NCI-H1417 (cell line): ENCODE measurements at regions not wholly inside any gene's neighbourhood (a gene's known extent, or its start where the extent isn't known, plus 50 kb on each side); places are given as distances from the start of the nearest gene placed in this dataset.
"Not testable (repeated sequence)": the region's sequence is repeated elsewhere in the genome, so short reads cannot be mapped to it uniquely, and the experiment has no call there.

ENCODE experiments used
- DNase-seq, 3 experiments: peaks; one replicate each; lab custom pipeline; 2025; lab: John Stamatoyannopoulos, UW

- DNase-seq = no peak
Measured at GRCh38 chr5:124963236-124963919, 216.9 kb upstream of the ZNF608 start.

- not testable (repeated sequence) for DNase-seq
Measured at GRCh38 chr5:124966741-124967140, 220.3 kb upstream of the ZNF608 start.

DNA sequence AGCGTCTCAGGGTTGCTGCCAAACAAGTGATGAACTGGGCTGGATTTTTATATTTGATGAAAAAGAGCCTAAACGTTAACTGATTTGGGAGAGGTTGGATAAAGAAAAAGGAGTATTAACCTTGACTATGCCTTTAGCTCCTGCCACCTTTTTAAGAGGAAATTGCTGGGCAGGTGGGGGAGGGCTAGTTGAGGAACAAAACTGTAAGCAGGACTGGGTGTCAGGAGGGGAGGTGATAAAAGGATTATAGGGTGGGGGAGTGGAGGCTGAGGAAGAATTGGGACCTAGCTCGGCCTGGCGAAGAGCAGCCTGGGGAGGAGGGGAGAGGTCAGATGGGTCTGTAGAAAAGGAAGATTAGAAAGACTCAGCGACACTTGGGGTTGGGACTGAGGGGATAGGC lies 223.9 kb upstream of the ZNF608 start:
- not testable (repeated sequence) for DNase-seq

DNA sequence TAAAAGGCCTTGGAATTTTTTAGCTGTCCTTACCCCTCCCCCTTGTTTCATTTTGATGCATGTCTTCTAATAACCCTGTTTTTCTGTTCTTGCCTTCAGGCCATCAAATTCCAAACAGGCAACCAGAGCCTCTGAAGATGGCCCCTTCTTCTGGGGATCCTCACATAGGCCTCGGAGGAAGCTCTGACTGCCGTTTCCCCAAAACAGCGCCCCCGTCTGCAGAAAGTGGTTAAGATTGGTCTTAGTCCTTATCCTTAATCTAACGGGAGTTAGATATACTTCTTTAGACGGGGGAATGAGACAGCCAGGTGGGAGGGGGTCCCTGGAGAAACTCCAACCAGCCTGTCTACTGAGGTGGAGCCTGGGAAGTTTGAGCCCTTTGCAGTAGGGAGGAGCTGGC lies 226.3 kb upstream of the ZNF608 start:
- DNase-seq = no peak

GRCh38 chr5:124973661-124974060 lies 227.2 kb upstream of the ZNF608 start:
- DNase-seq = no peak

- no peak for DNase-seq
Measured at GRCh38 chr5:124976086-124976485, 229.6 kb upstream of the ZNF608 start.

DNA sequence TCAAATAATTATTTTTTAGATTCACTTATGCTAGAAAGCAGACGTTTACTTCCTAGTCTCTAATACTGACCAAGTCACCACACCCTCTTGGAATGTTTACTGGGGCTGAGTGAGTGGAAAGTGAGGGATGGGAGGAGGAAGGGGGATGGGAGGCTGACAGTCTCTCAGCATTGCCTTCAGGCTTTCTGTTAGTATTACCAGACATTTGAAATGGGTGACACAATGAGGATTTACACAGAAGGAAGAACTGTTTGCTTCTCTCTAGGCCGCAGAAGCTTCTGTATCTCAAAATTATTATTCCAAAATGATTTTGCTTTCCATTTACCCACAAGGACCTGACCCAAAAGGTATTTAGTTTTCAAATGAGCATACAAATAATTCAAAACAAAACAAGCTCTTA lies 232.8 kb upstream of the ZNF608 start:
- DNase-seq = peak in 1 of 3 experiments; percentile 33

- DNase-seq = peak in 2 of 3 experiments; percentile 49 to 82
Measured at GRCh38 chr5:124980163-124980941, 233.9 kb upstream of the ZNF608 start.

DNA sequence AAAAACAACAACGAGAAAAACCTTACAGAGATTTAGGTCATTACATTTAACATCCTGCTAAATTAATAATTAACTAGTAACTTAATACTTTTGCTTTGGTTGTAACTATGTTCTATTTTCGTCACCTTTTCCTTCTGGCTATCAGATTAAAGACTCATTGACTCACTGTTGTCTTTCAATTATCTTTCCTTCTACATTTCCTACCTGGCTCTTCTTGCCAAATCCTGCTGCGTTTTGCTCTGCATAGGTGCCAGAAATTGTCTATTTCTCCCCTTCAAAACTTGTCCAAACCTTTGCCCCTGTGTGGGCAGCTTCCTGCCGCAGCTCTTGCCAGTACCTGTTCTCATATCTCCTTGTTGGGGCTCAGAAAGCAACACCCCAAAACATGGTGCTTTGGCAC lies 235.5 kb upstream of the ZNF608 start:
- no peak for DNase-seq

GRCh38 chr5:124986170-124986569 lies 239.7 kb upstream of the ZNF608 start:
- no peak for DNase-seq

GRCh38 chr5:124986667-124987066 lies 240.2 kb upstream of the ZNF608 start:
- no peak for DNase-seq

DNA sequence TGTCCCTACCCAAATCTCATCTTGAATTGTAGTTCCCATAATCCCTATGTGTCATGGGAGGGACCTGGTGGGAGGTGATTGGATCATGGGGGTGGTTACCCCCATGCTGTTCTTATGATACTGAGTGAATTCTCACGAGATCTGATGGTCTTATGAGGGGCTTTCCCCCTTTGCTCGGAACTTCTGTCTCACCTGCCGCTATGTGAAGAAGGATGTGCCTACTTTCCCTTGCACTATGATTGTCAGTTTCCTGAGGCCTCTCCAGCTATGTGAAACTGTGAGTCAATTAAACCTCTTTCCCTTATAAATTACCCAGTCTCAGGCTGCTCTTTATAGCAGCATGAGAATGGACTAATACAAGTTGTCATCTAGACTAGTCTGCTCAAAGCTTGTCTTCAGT lies 241.3 kb upstream of the ZNF608 start:
- not testable (repeated sequence) for DNase-seq

DNA sequence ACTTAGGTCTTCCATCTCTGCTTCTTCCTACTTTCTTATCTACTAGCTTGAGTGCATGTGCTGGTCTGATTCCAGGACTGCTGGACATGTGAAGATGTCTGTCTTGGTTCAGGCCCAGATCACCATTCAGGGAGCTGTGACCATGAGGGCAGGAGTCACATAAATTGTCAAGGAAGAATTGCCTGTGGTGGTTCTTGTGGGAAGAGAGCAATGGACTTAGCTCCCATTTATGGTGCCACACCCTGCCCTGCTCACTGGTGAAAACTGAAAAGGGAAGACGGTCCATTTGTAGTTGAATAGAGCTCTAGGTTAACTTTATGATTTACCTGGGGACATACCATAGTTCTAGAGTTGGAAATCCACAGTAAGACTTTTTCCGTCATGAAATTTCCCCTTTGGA lies 244.3 kb upstream of the ZNF608 start:
- DNase-seq = no peak

- no peak for DNase-seq
Measured at GRCh38 chr5:124995421-124995820, 249.0 kb upstream of the ZNF608 start.

DNA sequence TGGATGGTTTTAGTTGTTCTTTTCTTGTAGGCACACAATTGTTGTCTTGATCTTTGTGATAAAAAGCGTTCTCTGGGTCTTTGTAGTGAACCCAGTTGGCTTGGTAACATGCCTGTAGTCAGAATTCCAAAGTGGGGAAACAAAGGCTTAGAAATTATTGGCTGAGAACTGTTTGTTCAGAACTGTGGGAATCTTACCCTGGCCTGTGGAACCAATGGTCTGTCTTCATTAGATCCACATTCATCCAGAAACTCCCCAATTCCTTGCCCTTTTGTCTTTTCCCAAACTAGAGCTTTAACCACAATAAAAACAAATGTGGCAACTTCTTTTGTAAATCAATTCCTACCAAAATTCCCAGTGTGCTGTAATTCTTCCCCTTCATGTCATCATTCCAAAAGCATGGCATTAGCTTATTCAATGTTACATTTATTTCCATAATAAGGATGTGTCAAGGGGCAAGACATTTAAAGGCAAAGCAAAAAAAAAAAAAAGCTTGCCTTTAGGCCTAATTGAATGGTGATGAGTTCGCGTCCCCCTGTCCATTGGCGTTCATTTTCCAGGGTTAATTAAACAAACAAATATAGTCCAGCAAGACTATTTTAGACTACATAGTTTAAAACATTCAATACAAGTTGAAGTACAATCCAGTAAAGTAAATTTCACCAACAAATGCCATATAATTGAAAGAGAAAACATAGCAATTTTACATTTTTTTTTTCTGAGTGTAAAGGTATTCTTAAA lies 249.8 kb upstream of the ZNF608 start:
- DNase-seq = no peak

GRCh38 chr5:124996764-124997077 lies 250.3 kb upstream of the ZNF608 start:
- no peak for DNase-seq

DNA sequence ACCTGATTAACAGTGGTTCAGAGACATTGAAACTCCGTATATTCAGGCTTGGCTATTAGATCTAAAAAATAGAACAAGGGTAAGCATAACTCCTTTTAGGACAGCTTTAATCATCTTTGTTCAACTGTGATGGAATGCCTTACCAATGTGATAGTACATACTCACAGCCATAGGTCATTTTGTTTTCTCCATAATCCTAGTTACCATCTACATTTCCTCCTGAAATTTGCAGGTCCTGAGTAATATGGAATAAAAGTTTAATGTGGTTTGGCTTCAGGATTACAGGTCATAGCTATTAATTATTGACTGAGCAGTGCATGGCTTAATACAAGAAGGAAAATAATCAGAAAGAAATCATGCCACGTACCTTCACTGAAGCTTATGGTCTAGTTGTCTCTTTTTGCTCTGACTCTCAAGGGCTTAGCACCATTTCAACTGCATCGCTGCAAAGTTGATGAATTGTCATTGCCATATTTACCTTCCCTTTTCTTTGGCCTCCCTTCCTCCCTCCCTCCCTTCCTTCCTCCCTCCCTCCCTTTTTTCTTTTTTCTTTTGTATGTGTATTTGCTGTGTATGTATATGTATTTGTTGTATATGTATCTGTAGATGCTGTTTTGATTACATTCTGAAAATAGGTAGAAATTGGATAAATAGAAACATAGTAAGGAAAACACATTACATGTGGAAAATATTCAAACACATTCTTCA lies 250.9 kb upstream of the ZNF608 start:
- DNase-seq = no peak

DNA sequence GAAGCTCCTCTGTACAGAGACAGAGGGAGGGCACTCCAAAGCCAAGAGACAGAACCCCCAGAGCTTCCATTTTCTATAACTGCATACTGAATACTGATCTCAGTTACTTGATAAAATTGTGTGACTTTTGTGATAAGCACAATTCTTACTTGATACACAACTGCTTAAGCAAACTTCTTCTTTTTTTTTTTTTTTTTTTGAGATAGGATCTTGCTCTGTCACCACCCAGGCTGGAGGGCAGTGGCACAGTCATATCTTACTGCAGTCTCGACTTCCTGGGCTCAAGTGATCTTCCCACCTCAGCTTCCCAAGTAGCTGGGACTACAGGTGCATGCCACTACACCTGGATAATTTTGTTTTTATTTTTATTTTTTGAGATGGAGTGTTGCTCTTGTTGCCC lies 252.1 kb upstream of the ZNF608 start:
- DNase-seq = no peak

DNA sequence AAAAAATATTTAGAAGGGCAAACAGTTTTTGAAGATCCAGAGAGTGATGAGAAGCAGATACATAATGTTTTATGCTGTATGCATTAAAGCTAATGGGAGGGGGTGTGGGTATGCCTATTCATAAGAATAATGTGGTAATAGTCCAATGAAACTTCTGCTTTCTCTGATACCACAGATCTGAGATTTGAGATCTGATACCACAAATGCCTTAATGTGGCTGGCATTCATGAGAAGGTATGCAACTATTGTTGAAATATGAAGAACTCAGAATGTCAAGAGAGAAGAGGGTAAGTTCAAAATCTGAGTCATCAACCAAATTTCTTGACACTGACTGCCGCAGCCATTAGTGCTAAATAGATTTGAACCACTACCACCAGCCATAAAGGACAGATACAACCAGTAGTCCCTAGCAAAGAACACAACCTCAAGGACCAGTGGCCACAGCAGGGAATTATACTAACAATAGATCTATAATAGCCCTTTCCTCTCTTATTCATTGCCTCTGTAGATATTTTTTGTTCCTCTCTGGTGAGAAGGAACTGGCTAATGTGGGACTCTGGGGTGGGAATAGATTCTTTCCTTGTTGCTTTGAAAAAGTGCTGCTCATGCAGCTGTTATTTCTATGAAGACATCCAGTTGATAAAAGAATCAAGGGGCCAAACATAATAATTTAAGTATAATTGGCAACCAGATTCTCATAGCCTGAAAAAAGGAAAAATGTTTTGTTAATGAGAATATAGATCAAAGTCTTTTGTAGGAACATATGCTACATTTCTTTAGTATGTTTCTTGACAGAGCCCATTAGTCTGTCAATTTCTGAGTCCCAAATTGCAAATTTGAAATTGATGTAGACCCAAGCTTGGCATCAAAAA lies 256.5 kb upstream of the ZNF608 start:
- no peak for DNase-seq

DNA sequence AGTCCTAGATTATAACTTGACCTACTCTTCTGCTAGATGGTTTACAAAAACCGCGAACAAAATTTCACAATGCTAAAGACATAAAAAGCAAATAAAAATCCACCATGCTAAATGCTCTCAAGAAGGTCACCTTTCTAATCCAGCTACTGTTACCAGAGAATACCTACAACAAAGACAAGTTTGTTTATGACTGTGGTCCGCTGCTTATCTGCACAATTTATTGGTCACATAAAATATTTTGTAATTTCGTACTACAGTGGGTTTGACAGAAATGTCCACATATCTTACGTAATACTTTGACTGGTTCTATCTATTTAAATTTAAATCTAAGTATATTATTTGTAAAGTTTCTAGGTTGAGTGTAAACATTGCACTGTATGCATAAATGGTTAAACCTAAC lies 257.6 kb upstream of the ZNF608 start:
- DNase-seq = no peak

DNA sequence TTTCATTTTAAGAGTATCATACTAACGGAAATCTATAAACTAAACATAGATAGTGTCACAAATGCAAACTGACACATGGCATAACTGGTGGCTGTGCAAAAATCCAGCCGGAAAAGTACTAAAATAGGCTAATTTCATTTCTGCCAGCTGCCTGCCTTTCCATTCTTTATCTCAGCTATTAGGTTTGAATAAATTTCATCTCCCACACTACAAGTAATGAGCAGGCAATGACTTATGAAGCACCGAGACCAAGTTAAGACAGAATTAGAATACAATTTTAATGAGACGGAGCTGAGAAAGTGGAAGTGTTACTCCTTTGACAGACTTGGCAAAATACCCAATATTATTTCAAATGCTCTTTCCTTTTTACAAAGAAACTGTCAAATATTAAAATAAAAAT lies 258.8 kb upstream of the ZNF608 start:
- DNase-seq = peak in 1 of 3 experiments; percentile 22
